SK-N-MC (cell line): ENCODE measurements at regions not wholly inside any gene's neighbourhood (a gene's known extent, or its start where the extent isn't known, plus 50 kb on each side); places are given as distances from the start of the nearest gene placed in this dataset.

Experiments used
- EZH2 ChIP-seq: fragments of 200-600 bp; sonication (generic); IDR thresholded peaks from one replicate; pipeline ENCODE4 v1.6.1; 2017; ENCODE audit warnings: antibody characterized with exemption
- FOXP2 ChIP-seq: optimal IDR thresholded peaks from 2 replicates; pipeline ENCODE3; 2011; ENCODE audit warnings: mild to moderate bottlenecking, moderate library complexity; ENCODE audit not compliant: insufficient read depth; ENCODE audit errors: extremely low read length, control extremely low read depth
- POLR2AphosphoS5 ChIP-seq: IDR thresholded peaks from 2 replicates; pipeline ENCODE4 v1.6.1; 2012; ENCODE audit warnings: mild to moderate bottlenecking, low read depth, low read length, borderline replicate concordance

DNA sequence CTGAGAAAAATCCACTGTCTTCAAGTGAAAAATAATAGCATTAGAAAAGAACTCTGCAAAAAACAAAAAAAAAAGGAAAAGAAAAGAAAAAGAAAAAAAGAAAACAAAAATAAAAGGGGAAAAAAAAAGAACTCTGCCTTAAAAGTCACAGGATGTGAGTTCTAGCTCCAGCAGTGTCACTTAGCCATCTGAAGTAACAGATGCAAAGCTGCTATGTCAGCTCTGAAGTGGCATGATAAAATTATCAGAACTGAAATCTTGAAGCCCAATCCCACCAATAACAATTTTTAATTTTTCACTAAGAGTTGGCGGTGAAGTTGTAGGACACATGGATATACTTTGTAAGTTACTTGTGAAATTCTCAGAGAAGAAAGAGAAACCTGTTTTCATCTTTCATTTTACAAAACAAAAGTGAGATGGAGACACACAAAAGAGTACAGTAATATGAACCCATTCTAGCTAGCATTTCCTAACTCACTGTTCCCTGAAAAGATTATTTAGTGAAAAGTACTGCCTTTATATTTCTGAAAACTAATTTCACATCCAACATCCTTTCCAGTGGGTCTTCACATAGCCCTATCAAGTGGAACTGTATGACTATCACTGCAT is 103.5 kb downstream of the ELAPOR2 start:
- no peak for TF ChIP-seq POLR2AphosphoS5
- TF ChIP-seq EZH2 = no peak
- TF ChIP-seq FOXP2 = no peak
